Activated naive CD4-positive, alpha-beta T cell treated with anti-CD3 and anti-CD28 coated beads, Interleukin-2, amount 50 U/mL, for 24 hours (primary cell): ENCODE measurements at regions not wholly inside any gene's neighbourhood (a gene's known extent, or its start where the extent isn't known, plus 50 kb on each side); places are given as distances from the start of the nearest gene placed in this dataset.
"Not testable (repeated sequence)": the region's sequence is repeated elsewhere in the genome, so short reads cannot be mapped to it uniquely, and the experiment has no call there.

ENCODE experiments used
- H3K27ac Mint-ChIP-seq: one replicate; pipeline ENCODE4 v1.8.0; 2021; ENCODE audit warnings: mild to moderate bottlenecking, mixed read lengths
- H3K27me3 Mint-ChIP-seq: one replicate; pipeline ENCODE4 v1.8.0; 2021; ENCODE audit warnings: mixed read lengths
- H3K36me3 Mint-ChIP-seq: one replicate; pipeline ENCODE4 v1.8.0; 2021; ENCODE audit warnings: mixed read lengths
- H3K4me1 Mint-ChIP-seq: one replicate; pipeline ENCODE4 v1.8.0; 2021; ENCODE audit warnings: mixed read lengths
- H3K4me3 Mint-ChIP-seq: one replicate; pipeline ENCODE4 v1.8.0; 2021; ENCODE audit warnings: mild to moderate bottlenecking, mixed read lengths
- H3K9me3 Mint-ChIP-seq: one replicate; pipeline ENCODE4 v1.8.0; 2021; ENCODE audit warnings: mixed read lengths

GRCh38 chr10:45151467-45152214 is 150.9 kb downstream of the ZNF22 start:
- no peak overlapping the region for H3K4me3 Mint-ChIP-seq
- H3K27ac Mint-ChIP-seq = no peak overlapping the region
- H3K27me3 Mint-ChIP-seq = no peaks in the 10 kb centered on the region
- no peaks in the 10 kb centered on the region for H3K36me3 Mint-ChIP-seq
- H3K9me3 Mint-ChIP-seq = no peaks in the 10 kb centered on the region
- H3K4me1 Mint-ChIP-seq = no peaks in the 10 kb centered on the region

DNA sequence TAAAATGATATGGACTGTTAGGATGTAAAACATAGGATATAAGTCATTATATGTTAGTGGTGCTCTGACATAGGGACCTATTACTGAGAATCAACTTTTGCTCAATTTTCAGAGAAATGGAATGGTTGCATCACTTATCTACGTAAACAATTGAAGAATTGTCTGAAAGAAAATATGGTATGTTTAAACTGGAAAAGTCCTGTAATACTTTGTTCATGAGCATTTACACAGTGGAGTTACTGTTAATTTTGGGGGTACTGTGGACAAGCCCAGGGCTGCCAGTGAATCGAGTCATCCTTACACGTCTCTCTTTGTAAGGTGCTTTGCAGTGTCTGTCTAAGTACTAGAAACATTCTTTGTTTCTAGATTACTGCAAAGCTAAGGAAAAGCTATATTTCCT is 152.0 kb downstream of the ZNF22 start:
- Mint-ChIP-seq H3K36me3 (no peaks in the 10 kb centered on the region), H3K9me3 (no peaks in the 10 kb centered on the region), H3K4me3 (no peak overlapping the region), H3K4me1 (no peaks in the 10 kb centered on the region), H3K27me3 (no peaks in the 10 kb centered on the region), H3K27ac (no peak overlapping the region)

DNA sequence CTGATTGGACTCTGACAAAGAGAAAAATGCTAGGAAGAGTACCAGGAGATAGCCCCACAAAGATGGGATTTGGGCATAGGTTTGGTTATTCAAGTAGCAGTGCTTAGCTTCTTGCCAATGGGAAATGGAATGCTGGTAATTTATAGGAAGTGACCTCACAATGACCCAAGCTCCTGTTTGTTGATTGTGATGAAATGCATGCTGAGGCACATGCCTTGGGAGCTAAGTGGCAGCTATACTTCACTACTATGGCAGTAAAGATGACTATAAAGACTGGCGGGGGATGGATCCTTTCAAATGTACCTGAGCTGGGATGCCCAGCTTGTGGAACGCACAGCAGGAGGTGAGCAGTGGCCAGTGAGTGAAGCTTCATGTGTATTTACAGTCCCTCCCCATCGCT is 153.8 kb downstream of the ZNF22 start:
- Mint-ChIP-seq H3K27me3 (no peaks in the 10 kb centered on the region), H3K4me1 (no peaks in the 10 kb centered on the region), H3K27ac (no peak overlapping the region), H3K36me3 (no peaks in the 10 kb centered on the region), H3K4me3 (no peak overlapping the region), H3K9me3 (no peaks in the 10 kb centered on the region)

GRCh38 chr10:45155784-45156183 is 155.1 kb downstream of the ZNF22 start:
- Mint-ChIP-seq H3K36me3 (no peaks in the 10 kb centered on the region), H3K27me3 (no peaks in the 10 kb centered on the region), H3K4me3 (no peak overlapping the region), H3K9me3 (no peaks in the 10 kb centered on the region), H3K27ac (no peak overlapping the region), H3K4me1 (no peaks in the 10 kb centered on the region)

DNA sequence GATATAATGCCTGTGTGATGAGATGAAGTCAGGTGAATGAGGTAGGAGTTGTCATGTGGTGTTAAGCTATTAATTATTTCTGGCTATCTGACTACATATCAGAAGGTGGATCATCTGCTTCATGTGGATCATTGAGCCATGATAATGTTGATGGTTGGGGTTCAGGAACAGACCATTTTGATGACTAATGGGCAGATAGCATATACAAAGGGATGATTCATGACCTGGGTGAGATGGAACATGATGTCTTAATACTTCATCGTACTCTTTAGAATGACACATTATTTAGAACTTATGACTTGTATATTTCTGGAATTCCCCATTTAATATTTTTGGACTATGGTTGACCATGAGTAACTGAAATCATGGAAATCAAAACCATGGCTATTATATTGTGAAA is 155.1 kb downstream of the OR13A1 start:
- Mint-ChIP-seq H3K4me3 (no peak overlapping the region), H3K36me3 (no peaks in the 10 kb centered on the region), H3K27ac (no peak overlapping the region), H3K27me3 (peaks cover 8% of the 10 kb centered on the region), H3K4me1 (no peaks in the 10 kb centered on the region), H3K9me3 (no peaks in the 10 kb centered on the region)

DNA sequence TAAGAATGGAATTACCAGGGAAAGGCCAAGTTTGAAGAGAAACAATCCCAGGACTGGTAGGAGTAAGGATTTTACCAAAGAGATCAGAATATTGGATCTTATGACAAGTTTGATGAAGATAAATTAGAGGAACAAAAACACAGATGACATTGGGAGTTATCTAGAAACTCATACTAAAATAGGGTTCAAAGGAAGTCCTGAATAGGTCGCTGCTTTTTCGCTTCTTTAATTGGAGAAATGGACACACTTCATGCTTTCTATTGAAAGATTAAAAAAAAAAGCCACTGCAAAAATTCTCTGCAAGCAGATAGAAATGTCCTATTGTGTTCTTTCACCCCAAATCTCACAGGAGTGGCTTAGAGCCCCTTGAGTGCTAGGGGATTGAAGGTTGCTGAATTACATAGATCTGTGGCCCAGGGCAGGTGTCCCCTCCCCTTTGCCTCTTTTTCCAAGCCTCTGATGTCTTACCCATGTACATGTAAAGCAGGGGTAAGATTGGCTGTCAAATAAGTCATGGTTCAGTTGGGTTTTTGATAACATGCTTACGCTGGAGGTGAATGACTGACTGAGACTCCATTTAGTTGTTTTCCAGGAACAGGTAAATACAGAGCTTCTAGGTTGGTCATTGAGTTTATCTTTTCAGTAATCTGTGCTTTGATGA is 152.0 kb downstream of the OR13A1 start:
- Mint-ChIP-seq H3K27ac (no peak overlapping the region), H3K27me3 (peaks cover 8% of the 10 kb centered on the region), H3K4me1 (no peaks in the 10 kb centered on the region), H3K9me3 (no peaks in the 10 kb centered on the region), H3K36me3 (no peaks in the 10 kb centered on the region), H3K4me3 (no peak overlapping the region)

- not testable (repeated sequence) for H3K27me3 Mint-ChIP-seq, H3K4me1 Mint-ChIP-seq, H3K36me3 Mint-ChIP-seq, H3K27ac Mint-ChIP-seq, H3K4me3 Mint-ChIP-seq, H3K9me3 Mint-ChIP-seq
Observed at GRCh38 chr10:45175520-45176118, 139.8 kb downstream of the OR13A1 start.

DNA sequence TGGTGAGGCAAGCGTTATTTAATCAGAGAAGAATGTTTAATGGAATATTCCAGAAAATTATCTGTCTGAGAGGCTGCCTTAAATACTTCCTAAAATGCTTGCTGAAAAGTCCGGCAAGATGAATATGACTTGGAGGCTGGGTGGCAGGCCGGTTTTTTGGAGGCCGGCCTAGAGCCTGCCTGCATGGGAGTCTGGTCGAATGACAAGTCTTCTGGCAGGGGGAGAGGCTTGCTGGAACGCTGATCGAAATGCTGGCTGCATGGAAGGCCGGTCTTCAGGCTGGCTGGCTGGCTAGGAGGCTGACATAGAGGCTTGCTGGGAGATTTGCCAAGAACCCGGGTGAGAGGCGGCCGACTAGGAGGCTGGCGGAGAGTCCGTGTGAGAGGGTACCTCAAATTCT is 135.7 kb downstream of the OR13A1 start:
- Mint-ChIP-seq H3K4me1 (no peaks in the 10 kb centered on the region), H3K36me3 (no peaks in the 10 kb centered on the region), H3K27me3 (peaks cover 3% of the 10 kb centered on the region), H3K9me3 (no peaks in the 10 kb centered on the region), H3K4me3 (no peak overlapping the region), H3K27ac (no peak overlapping the region)

GRCh38 chr10:45180507-45180906 is 134.9 kb downstream of the OR13A1 start:
- Mint-ChIP-seq H3K9me3 (no peaks in the 10 kb centered on the region), H3K27ac (peak overlapping the region; percentile 68), H3K27me3 (peaks cover 3% of the 10 kb centered on the region), H3K4me1 (no peaks in the 10 kb centered on the region), H3K4me3 (no peak overlapping the region), H3K36me3 (no peaks in the 10 kb centered on the region)

DNA sequence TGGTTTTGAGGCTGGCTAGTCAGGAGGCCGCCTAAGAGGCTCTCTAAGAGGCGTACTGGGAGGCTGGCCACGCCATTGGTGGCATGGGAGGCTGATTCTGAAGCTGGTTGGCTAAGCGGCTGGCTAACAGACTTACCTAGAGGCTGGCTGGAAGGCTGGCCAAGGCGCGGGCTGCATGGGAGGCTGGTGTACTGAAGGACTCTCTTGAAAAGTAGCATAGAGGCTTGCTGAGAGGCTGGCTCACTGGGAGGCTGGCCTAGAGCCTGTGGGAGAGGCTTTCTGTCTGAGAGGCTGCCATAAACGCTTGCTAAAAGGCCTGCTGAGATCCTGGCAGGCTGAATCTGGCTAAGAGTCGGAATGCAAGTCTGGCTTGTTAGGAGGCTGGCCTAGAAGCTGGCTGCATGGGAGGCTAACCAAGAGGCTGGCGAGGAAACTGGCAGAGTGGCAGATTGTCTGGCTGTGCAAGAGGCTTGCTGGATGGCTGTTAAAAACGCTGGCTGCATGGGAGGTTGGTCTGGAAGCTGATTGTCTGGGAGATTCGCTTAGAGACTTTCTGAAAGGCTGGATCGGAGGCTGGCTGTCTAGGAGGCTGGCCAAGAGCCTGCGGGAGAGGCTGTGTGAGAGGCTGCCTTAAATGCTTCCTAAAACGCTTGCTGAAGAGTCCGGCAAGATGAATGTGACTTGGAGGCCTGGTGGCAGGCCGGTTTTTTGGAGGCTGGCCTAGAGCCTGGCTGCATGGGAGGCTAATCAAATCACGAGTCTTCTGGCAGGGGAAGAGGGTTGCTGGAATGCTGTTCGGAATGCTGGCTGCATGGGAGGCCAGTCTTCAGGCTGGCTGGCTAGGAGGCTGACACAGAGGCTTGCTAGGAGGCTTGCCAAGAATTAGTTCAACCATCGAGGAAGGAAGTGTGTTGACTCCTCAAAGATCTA is 134.2 kb downstream of the OR13A1 start:
- H3K4me1 Mint-ChIP-seq = no peaks in the 10 kb centered on the region
- peaks cover 3% of the 10 kb centered on the region for H3K27me3 Mint-ChIP-seq
- H3K9me3 Mint-ChIP-seq = no peaks in the 10 kb centered on the region
- no peak overlapping the region for H3K27ac Mint-ChIP-seq
- H3K36me3 Mint-ChIP-seq = no peaks in the 10 kb centered on the region
- H3K4me3 Mint-ChIP-seq = no peak overlapping the region

DNA sequence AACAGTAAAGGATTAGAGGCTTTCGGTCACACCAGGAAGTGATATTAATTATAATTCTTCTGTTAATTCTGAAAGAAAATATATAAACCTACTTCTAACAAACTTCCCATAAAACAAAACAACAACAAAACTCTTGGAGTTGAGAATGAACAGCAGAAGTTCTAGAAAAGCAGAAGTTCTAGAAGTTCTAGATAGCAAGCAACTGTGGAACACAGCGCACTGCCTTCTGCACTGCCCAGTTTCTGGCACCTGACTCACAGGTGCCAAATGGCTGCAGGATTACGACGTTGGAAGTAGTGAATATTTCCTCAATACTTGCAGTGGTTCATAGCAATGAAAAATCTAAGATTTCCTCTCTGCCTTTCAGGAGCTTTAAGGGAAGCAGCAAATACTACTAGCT is 132.2 kb downstream of the OR13A1 start:
- no peaks in the 10 kb centered on the region for H3K4me1 Mint-ChIP-seq
- no peaks in the 10 kb centered on the region for H3K36me3 Mint-ChIP-seq
- H3K27me3 Mint-ChIP-seq = peaks cover 1% of the 10 kb centered on the region
- no peak overlapping the region for H3K27ac Mint-ChIP-seq
- H3K9me3 Mint-ChIP-seq = no peaks in the 10 kb centered on the region
- no peak overlapping the region for H3K4me3 Mint-ChIP-seq

DNA sequence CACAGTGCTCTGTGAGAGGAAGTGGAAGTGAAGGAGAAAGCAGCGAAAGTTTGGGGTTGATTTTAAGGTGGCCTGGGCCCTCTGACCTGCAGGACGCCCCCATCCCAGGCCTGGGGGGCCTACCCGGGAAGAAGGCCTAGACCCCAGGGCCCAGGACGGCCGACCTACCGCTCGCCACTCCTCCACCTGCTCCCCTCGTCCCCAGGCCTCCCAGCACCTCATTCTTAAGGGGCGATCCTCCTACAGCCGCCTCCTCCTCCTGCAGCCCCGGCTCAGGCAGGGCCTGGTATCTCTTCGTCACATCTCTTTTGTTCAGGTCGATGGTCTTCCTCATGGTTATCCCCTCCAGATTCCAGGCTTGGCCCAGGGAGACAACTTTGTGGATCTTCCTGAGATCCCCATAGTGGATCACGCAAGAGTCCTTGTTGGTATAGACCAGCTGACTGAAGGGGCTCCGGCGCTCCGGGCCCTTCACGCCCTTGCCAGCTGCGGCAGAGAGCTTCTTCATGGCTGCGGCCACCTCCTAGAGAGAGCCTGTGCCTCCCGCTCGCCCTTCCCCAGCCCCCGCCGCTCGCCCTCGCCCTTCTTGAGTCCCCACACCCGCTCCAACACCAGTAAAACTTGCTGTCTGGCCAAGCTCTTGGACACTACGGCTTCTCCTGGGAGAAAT is 117.5 kb downstream of the OR13A1 start:
- Mint-ChIP-seq H3K9me3 (no peaks in the 10 kb centered on the region), H3K27ac (no peak overlapping the region), H3K36me3 (no peaks in the 10 kb centered on the region), H3K4me1 (no peaks in the 10 kb centered on the region), H3K4me3 (no peak overlapping the region), H3K27me3 (peaks cover 6% of the 10 kb centered on the region)

DNA sequence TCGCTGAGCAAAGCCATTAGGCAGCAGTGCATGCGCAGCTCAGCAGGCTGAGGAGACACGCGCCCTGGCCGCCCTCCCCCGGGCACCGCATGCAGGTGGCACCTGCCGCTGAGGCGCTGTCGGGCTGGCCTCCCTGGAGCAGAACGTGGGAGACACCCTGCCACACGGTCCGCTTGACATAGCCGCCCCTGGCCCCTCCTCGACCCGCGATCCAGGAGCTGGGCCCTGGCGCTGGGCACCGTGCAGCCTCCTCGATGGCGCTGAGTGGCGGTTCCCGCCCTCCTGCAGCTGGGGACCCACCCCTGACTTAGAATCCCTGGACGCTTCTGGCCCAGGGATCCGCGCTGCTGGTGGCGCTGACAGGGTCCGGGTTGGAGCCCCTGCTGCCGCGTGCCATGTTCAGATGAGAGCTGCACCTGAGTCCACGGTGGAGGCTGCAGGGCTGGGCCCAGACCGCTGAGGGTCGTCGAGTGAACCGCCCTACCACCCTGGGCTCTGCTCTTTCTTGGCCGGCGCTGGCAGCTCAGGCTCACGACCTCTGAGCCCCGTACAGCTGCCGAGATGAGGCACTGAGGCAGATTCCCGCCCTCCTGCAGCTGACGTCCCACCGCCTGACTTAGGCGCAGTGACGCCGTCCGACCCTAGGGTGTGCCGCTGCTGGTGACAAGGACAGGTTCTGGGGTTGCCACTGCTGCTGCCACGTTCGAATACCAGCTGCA is 116.8 kb downstream of the OR13A1 start:
- no peak overlapping the region for H3K4me3 Mint-ChIP-seq
- H3K36me3 Mint-ChIP-seq = no peaks in the 10 kb centered on the region
- H3K27ac Mint-ChIP-seq = no peak overlapping the region
- peaks cover 6% of the 10 kb centered on the region for H3K27me3 Mint-ChIP-seq
- no peaks in the 10 kb centered on the region for H3K9me3 Mint-ChIP-seq
- H3K4me1 Mint-ChIP-seq = no peaks in the 10 kb centered on the region

DNA sequence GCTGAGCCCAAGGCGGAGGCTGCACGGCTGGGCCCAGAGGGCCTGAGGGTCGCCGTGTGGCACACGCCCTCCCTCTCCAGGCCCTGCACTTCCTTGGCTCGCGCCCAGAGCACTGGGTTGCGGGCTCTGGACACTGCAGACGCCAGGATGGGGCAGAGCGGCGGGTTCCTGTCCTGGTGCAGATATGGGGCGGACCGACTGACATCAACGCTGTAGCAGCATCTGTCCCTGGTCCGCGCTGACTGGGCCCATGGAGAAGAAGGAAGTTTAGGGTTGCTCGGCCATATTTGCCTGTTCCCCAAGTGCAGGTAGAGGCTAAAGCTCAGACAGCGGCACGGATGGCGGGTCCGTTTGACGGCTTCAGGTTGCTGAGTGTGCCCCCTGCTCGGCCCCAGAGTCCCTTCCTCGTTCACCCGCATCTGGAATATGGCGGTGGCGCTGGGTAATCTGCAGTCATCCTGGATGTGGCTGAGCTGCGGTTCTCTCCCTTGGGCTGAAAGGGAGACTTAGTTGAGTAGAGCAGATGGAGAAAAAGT is 116.1 kb downstream of the OR13A1 start:
- no peaks in the 10 kb centered on the region for H3K36me3 Mint-ChIP-seq

More for the DNA sequence above, 116.1 kb downstream of the OR13A1 start:
- Mint-ChIP-seq H3K9me3 (no peaks in the 10 kb centered on the region), H3K4me1 (no peaks in the 10 kb centered on the region), H3K27ac (no peak overlapping the region), H3K27me3 (peaks cover 11% of the 10 kb centered on the region), H3K4me3 (no peak overlapping the region)
